ENCODE measurements at regions not wholly inside any gene's neighbourhood (a gene's known extent, or its start where the extent isn't known, plus 50 kb on each side); places are given as distances from the start of the nearest gene placed in this dataset.

DNA sequence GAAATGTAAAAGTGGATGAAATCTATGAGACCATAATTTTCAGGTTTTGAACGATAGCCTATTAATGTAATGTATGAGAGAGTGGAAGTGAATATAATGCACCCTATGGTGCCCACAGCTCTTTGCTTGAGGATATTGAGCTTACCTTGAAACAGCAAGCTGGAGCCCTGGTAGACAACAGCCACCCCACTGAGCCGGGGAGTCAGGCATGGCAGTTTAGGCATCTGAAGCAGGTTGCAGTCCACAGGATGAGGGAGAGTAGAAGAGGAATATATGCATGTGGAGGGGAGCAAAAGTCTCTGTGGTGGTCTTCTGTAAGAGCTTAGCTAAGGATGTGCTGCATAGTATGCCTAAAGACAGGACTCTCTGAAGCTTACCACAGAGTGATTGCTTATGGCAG, 817.3 kb downstream of the DNAJB9 start:
- Histone ChIP-seq H3K9ac (ENCODE audit: control insufficient read depth, insufficient read depth, low read length) (no peak overlapping the region), H3K9me3 (replicated peaks; ENCODE audit: control insufficient read depth, insufficient read depth, low read length) (no peaks in the 10 kb centered on the region), H3K4me2 (ENCODE audit: control insufficient read depth, insufficient read depth) (no peak overlapping the region), H3K36me3 (ENCODE audit: control insufficient read depth in 2 of 2, insufficient read depth in 2 of 2, low read length in 1 of 2) (no peaks in the 10 kb centered on the region), H3K27me3 (replicated peaks in 1 of 2; ENCODE audit: control insufficient read depth in 2 of 2, insufficient read depth in 2 of 2, low read length in 1 of 2) (no peaks in the 10 kb centered on the region), H4K20me1 (ENCODE audit: control insufficient read depth, insufficient read depth) (no peaks in the 10 kb centered on the region), H3K27ac (ENCODE audit: control insufficient read depth, insufficient read depth) (no peak overlapping the region), H2AFZ (ENCODE audit: control insufficient read depth, low read depth, low read length) (no peak overlapping the region), H3K79me2 (ENCODE audit: control insufficient read depth, insufficient read depth, low read length) (no peaks in the 10 kb centered on the region), H3K4me3 (no peak overlapping the region), H3K4me1 (ENCODE audit: control insufficient read depth, insufficient read depth, low read length) (no peaks in the 10 kb centered on the region)
- intact Hi-C loops (cut with micrococcal nuclease; ENCODE audit: unreplicated experiment) (no loop called here), in situ Hi-C loops (cut with MboI) (no loop called here)
- TF ChIP-seq CREB1 (IDR thresholded peaks at IDR 0.05; ENCODE audit: low read depth) (no peak), RFX5 (IDR thresholded peaks at IDR 0.05; ENCODE audit: low read depth, low read length) (no peak), SMAD5 (IDR thresholded peaks at IDR 0.05; ENCODE audit: low read depth) (no peak), MEF2B (IDR thresholded peaks at IDR 0.05; ENCODE audit: partially characterized antibody, poor library complexity, severe bottlenecking) (no peak), NFYB (IDR thresholded peaks at IDR 0.05; ENCODE audit: insufficient read depth, low read depth, low read length) (no peak), SP1 (IDR thresholded peaks at IDR 0.05; ENCODE audit: low read depth, low read length) (no peak), ZNF622 (IDR thresholded peaks at IDR 0.05) (no peak), HCFC1 (IDR thresholded peaks at IDR 0.05; ENCODE audit: low read length) (no peak), SUPT20H (IDR thresholded peaks at IDR 0.05; ENCODE audit: borderline replicate concordance, control insufficient read depth, low read depth, low read length) (no peak), HDAC2 (IDR thresholded peaks at IDR 0.05) (no peak), ZBED1 (IDR thresholded peaks at IDR 0.05; ENCODE audit: borderline replicate concordance) (no peak), MYC (IDR thresholded peaks at IDR 0.05; ENCODE audit: insufficient read depth, insufficient read length, insufficient replicate concordance, low read length, severe bottlenecking) (no peak), CHD2 (IDR thresholded peaks at IDR 0.05; ENCODE audit: borderline replicate concordance, low read depth, low read length) (no peak), MTA2 (IDR thresholded peaks at IDR 0.05; ENCODE audit: low read depth) (no peak), ZNF592 (IDR thresholded peaks at IDR 0.05) (no peak)
- TF ChIP-seq, protein P1, sequence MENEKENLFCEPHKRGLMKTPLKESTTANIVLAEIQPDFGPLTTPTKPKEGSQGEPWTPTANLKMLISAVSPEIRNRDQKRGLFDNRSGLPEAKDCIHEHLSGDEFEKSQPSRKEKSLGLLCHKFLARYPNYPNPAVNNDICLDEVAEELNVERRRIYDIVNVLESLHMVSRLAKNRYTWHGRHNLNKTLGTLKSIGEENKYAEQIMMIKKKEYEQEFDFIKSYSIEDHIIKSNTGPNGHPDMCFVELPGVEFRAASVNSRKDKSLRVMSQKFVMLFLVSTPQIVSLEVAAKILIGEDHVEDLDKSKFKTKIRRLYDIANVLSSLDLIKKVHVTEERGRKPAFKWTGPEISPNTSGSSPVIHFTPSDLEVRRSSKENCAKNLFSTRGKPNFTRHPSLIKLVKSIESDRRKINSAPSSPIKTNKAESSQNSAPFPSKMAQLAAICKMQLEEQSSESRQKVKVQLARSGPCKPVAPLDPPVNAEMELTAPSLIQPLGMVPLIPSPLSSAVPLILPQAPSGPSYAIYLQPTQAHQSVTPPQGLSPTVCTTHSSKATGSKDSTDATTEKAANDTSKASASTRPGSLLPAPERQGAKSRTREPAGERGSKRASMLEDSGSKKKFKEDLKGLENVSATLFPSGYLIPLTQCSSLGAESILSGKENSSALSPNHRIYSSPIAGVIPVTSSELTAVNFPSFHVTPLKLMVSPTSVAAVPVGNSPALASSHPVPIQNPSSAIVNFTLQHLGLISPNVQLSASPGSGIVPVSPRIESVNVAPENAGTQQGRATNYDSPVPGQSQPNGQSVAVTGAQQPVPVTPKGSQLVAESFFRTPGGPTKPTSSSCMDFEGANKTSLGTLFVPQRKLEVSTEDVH (IDR thresholded peaks at IDR 0.05; ENCODE audit: low read depth, partially characterized antibody), result no peak
- SMC1A ChIA-PET (ENCODE audit: uncharacterized antibody, unreplicated experiment), result interaction anchor here (0.6 to 0.8 kb wide), 2 partner anchors 11 to 182 kb away, joined by 3 read pairs; no protein-coding TSS in a partner anchor
- no peak for FAIRE-seq
- RAD21 ChIA-PET (ENCODE audit: unreplicated experiment), result no interaction called here
- no TSS peak for BruUV-seq (replicated peaks)
- CTCF ChIA-PET, result interaction anchor here (0.9 kb wide), 1 partner anchor 118 kb away, joined by 3 read pairs; no protein-coding TSS in a partner anchor
- POLR2A ChIA-PET, result no interaction called here
- ATAC-seq, result no peak
- WGBS (ENCODE audit: insufficient coverage, insufficient replicate concordance, low lambda C conversion rate, missing lambda C conversion rate), result 19% methylated on average over 2 of the region's 2 CpGs
- DNase-seq (ENCODE audit: low read depth, low spot score), result no peak
